Smooth muscle cell (in vitro differentiated cells): ENCODE measurements at regions not wholly inside any gene's neighbourhood (a gene's known extent, or its start where the extent isn't known, plus 50 kb on each side); places are given as distances from the start of the nearest gene placed in this dataset.

Experiments used
- DNase-seq: peaks from one replicate; lab custom pipeline; 2025; ENCODE audit not compliant: unreplicated experiment; lab: John Stamatoyannopoulos, UW
- H2AFZ ChIP-seq: fragments of 200-600 bp; sonication (generic); 2 replicates; pipeline ENCODE4 v1.6.0; 2016; ENCODE audit warnings: antibody characterized with exemption, low read depth, mild to moderate bottlenecking
- H3F3A ChIP-seq: fragments of 200-600 bp; sonication (generic); 2 replicates; pipeline ENCODE4 v1.6.0; 2017; ENCODE audit warnings: antibody characterized with exemption, low read depth
- H3K27ac ChIP-seq: fragments of 200-600 bp; sonication (generic); 2 replicates; pipeline ENCODE4 v1.5.1; 2016; ENCODE audit warnings: low read depth, mild to moderate bottlenecking
- H3K27me3 ChIP-seq: fragments of 200-600 bp; sonication (generic); 2 replicates; pipeline ENCODE4 v1.6.1; 2016; ENCODE audit warnings: low read depth, mild to moderate bottlenecking
- H3K36me3 ChIP-seq: fragments of 200-600 bp; sonication (generic); 2 replicates; pipeline ENCODE4 v1.5.1; 2016; ENCODE audit warnings: low read depth
- H3K4me1 ChIP-seq: fragments of 200-600 bp; sonication (generic); 2 replicates; pipeline ENCODE4 v1.5.1; 2016; ENCODE audit warnings: low read depth
- H3K4me2 ChIP-seq: fragments of 200-600 bp; sonication (generic); 2 replicates; pipeline ENCODE4 v1.6.0; 2016; ENCODE audit warnings: mild to moderate bottlenecking
- H3K4me3 ChIP-seq: fragments of 200-600 bp; sonication (generic); 2 replicates; pipeline ENCODE4 v1.5.1; 2016; ENCODE audit warnings: mild to moderate bottlenecking
- H3K79me2 ChIP-seq: fragments of 200-600 bp; sonication (generic); 2 replicates; pipeline ENCODE4 v1.6.0; 2016; ENCODE audit warnings: low read depth, mild to moderate bottlenecking
- H3K9ac ChIP-seq: fragments of 200-600 bp; sonication (generic); 2 replicates; pipeline ENCODE4 v1.6.0; 2016; ENCODE audit warnings: low read depth
- H3K9me3 ChIP-seq: fragments of 200-600 bp; sonication (generic); replicated peaks from 2 replicates; pipeline ENCODE4 v1.5.1; 2016; ENCODE audit warnings: low read depth
- H4K20me1 ChIP-seq: fragments of 200-600 bp; sonication (generic); 2 replicates; pipeline ENCODE4 v1.6.0; 2016; ENCODE audit warnings: low read depth
- WGBS: methylation state at CpG from one replicate; pipeline ENCODE4 v1.1.7; 2016; ENCODE audit warnings: low lambda C conversion rate; 5-methylcytosine and 5-hydroxymethylcytosine counted together
- TF ChIP-seq, protein P1 (sequence below): fragments of 200-600 bp; sonication (generic); IDR thresholded peaks from 2 replicates; pipeline ENCODE4 v1.5.1; 2017; ENCODE audit warnings: borderline replicate concordance, mild to moderate bottlenecking, antibody characterized with exemption; ENCODE audit not compliant: insufficient read depth, poor library complexity, severe bottlenecking

DNA sequence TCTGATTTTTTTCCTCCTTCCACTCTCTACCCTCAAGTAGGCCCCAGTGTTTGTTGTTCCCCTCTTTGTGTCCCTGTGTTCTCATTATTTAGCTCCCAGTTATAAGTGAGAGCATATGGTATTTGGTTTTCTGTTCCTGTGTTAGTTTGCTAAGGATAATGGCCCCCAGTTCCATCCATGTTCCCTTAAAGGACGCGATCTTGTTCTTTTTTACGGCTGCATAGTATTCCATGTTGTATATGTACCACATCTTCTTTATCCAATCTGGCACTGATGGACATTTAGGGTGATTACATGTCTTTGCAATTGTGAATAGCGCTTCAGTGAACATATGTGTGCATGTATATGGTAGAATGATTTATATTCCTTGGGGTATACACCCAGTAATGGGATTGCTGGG is 54.5 kb upstream of the BTC start:
- H3K27me3 ChIP-seq: no peaks in the 10 kb centered on the region
- H2AFZ ChIP-seq: no peak overlapping the region
- H3F3A ChIP-seq: no peaks in the 10 kb centered on the region
- no peak for DNase-seq
- TF ChIP-seq, protein P1, sequence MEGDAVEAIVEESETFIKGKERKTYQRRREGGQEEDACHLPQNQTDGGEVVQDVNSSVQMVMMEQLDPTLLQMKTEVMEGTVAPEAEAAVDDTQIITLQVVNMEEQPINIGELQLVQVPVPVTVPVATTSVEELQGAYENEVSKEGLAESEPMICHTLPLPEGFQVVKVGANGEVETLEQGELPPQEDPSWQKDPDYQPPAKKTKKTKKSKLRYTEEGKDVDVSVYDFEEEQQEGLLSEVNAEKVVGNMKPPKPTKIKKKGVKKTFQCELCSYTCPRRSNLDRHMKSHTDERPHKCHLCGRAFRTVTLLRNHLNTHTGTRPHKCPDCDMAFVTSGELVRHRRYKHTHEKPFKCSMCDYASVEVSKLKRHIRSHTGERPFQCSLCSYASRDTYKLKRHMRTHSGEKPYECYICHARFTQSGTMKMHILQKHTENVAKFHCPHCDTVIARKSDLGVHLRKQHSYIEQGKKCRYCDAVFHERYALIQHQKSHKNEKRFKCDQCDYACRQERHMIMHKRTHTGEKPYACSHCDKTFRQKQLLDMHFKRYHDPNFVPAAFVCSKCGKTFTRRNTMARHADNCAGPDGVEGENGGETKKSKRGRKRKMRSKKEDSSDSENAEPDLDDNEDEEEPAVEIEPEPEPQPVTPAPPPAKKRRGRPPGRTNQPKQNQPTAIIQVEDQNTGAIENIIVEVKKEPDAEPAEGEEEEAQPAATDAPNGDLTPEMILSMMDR: no peak
- H3K9me3 ChIP-seq: peaks cover 10% of the 10 kb centered on the region
- no peak overlapping the region for H3K4me3 ChIP-seq
- no peak overlapping the region for H3K4me2 ChIP-seq
- H3K36me3 ChIP-seq: no peaks in the 10 kb centered on the region
- no peak overlapping the region for H3K27ac ChIP-seq
- H4K20me1 ChIP-seq: no peaks in the 10 kb centered on the region
- no peak overlapping the region for H3K9ac ChIP-seq
- 92% methylated on average over 4 of the region's 4 CpGs for WGBS
- H3K79me2 ChIP-seq: no peaks in the 10 kb centered on the region
- H3K4me1 ChIP-seq: no peaks in the 10 kb centered on the region

DNA sequence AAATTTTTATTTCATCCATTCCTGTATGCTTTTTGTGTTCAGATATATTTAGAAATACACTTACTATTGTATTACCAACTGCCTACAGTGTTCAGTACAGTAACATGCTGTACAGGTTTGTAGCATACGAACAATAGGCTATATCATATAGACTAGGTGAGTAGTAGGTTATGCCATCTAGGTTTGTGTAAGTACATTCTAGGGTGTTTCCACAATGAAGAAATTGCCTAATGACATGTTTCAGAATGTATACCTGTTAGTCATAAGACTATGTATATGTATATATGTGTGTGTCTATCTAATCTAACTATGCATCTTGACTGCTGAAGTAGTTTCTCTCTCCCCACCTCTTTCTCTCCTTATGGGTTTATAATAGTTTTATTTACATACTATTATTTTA is 51.5 kb upstream of the BTC start:
- no peaks in the 10 kb centered on the region for H3K79me2 ChIP-seq
- no peaks in the 10 kb centered on the region for H3K4me1 ChIP-seq
- H3K36me3 ChIP-seq: no peaks in the 10 kb centered on the region
- H3F3A ChIP-seq: no peaks in the 10 kb centered on the region
- no peaks in the 10 kb centered on the region for H3K27me3 ChIP-seq
- TF ChIP-seq, protein P1: no peak
- no peak for DNase-seq
- H4K20me1 ChIP-seq: no peaks in the 10 kb centered on the region
- no peak overlapping the region for H3K9ac ChIP-seq
- H3K4me3 ChIP-seq: no peak overlapping the region
- H3K9me3 ChIP-seq: peaks cover 8% of the 10 kb centered on the region
- no peak overlapping the region for H3K27ac ChIP-seq
- 92% methylated on average over 1 of the region's 1 CpG for WGBS
- H2AFZ ChIP-seq: no peak overlapping the region
- H3K4me2 ChIP-seq: no peak overlapping the region
